Caco-2 (cell line): ENCODE measurements at regions not wholly inside any gene's neighbourhood (a gene's known extent, or its start where the extent isn't known, plus 50 kb on each side); places are given as distances from the start of the nearest gene placed in this dataset.

ENCODE experiments used
- BruUV-seq: library from RNA; stranded (reverse); fragments of 400-500 nt; replicated peaks from 2 replicates; lab custom pipeline; 2021; lab: Mats Ljungman, UMichigan
- CTCF ChIA-PET: fragments of 300-600 bp; sonication (Branson Sonifier 250); formaldehyde crosslinking; loops from one replicate; lab custom pipeline; 2022; ENCODE audit warnings: antibody characterized with exemption; lab: Charles Lee
- POLR2A ChIA-PET: fragments of 300-600 bp; sonication (Branson Sonifier 250); formaldehyde crosslinking; loops from one replicate; lab custom pipeline; 2022; ENCODE audit warnings: antibody characterized with exemption; lab: Charles Lee
- DNase-seq, 2 experiments: peaks; one replicate each; pipeline versions ENCODE4 v3.0.0 to v3.0.0-alpha.2; 2020 to 2022
- H3K27me3 ChIP-seq: replicated peaks from 2 replicates; pipeline ENCODE4 v1.6.0; 2011; ENCODE audit warnings: low read length; ENCODE audit not compliant: control insufficient read depth, insufficient read depth
- H3K36me3 ChIP-seq: 2 replicates; pipeline ENCODE4 v1.5.1; 2011; ENCODE audit warnings: low read length; ENCODE audit not compliant: control insufficient read depth, insufficient read depth
- H3K4me1 ChIP-seq: fragments of 250-450 bp; sonication (Bioruptor Pico); 2 replicates; pipeline ENCODE4 v1.5.1; 2020; ENCODE audit warnings: mild to moderate bottlenecking
- H3K4me3 ChIP-seq: 2 replicates; pipeline ENCODE4 v1.5.1; 2011; ENCODE audit warnings: low read depth, mild to moderate bottlenecking, control low read depth, low read length
- H3K9me3 ChIP-seq: fragments of 250-450 bp; sonication (Bioruptor Pico); 2 replicates; pipeline ENCODE4 v1.5.1; 2020; ENCODE audit warnings: mild to moderate bottlenecking, moderate library complexity
- H3K27ac Mint-ChIP-seq: one replicate; pipeline ENCODE4 v1.8.0; 2022; ENCODE audit warnings: mixed read lengths; ENCODE audit not compliant: unreplicated experiment
- H3K27me3 Mint-ChIP-seq: one replicate; pipeline ENCODE4 v1.8.0; 2022; ENCODE audit warnings: mixed read lengths; ENCODE audit not compliant: insufficient read depth, unreplicated experiment
- H3K36me3 Mint-ChIP-seq: one replicate; pipeline ENCODE4 v1.8.0; 2022; ENCODE audit warnings: mild to moderate bottlenecking, mixed read lengths; ENCODE audit not compliant: insufficient read depth, unreplicated experiment
- H3K4me1 Mint-ChIP-seq: one replicate; pipeline ENCODE4 v1.8.0; 2022; ENCODE audit warnings: low read depth, mixed read lengths; ENCODE audit not compliant: unreplicated experiment
- H3K4me3 Mint-ChIP-seq: one replicate; pipeline ENCODE4 v1.8.0; 2022; ENCODE audit warnings: mild to moderate bottlenecking, moderate library complexity, mixed read lengths; ENCODE audit not compliant: unreplicated experiment
- H3K9me3 Mint-ChIP-seq: one replicate; pipeline ENCODE4 v1.8.0; 2022; ENCODE audit warnings: mixed read lengths; ENCODE audit not compliant: unreplicated experiment
- CTCF ChIP-seq, 2 experiments: fragments of 200-600 bp in 1 of 2; IDR thresholded peaks; 1 replicate in 1 of 2; 2 replicates in 1 of 2; pipeline versions ENCODE4 v1.5.1 to v1.8.0; 2011 to 2022; ENCODE audit warnings: antibody characterized with exemption in 1 of 2, control low read depth in 1 of 2, inconsistent platforms in 1 of 2, low read depth in 1 of 2, low read length in 1 of 2, mild to moderate bottlenecking in 1 of 2, moderate library complexity in 1 of 2; ENCODE audit not compliant: insufficient read depth in 1 of 2, severe bottlenecking in 1 of 2, unreplicated experiment in 1 of 2
- intact Hi-C: fragments of 100-400 bp; cut with micrococcal nuclease; formaldehyde crosslinking; loops from one replicate; pipeline ENCODE4 v1.10.0; 2022; ENCODE audit not compliant: unreplicated experiment

- Mint-ChIP-seq H3K9me3 (no peaks in the 10 kb centered on the region), H3K27me3 (peaks cover 2% of the 10 kb centered on the region), H3K27ac (no peak overlapping the region), H3K4me3 (no peak overlapping the region), H3K36me3 (no peaks in the 10 kb centered on the region), H3K4me1 (no peaks in the 10 kb centered on the region)
- ChIA-PET POLR2A (no interaction called here), CTCF (no interaction called here)
- DNase-seq: no peak
- Histone ChIP-seq H3K9me3 (no peaks in the 10 kb centered on the region), H3K4me3 (no peak overlapping the region), H3K27me3 (no peaks in the 10 kb centered on the region), H3K4me1 (no peaks in the 10 kb centered on the region), H3K36me3 (no peaks in the 10 kb centered on the region)
- TF ChIP-seq CTCF (IDR thresholded peaks at IDR 0.05; ENCODE audit: insufficient read depth in 1 of 2, low read depth in 1 of 2, low read length in 1 of 2, severe bottlenecking in 1 of 2, unreplicated experiment in 1 of 2): no peak
- intact Hi-C loops: no loop called here
- BruUV-seq: no TSS peak
Observed at GRCh38 chr4:20512985-20513384, 187.3 kb upstream of the PACRGL start.

DNA sequence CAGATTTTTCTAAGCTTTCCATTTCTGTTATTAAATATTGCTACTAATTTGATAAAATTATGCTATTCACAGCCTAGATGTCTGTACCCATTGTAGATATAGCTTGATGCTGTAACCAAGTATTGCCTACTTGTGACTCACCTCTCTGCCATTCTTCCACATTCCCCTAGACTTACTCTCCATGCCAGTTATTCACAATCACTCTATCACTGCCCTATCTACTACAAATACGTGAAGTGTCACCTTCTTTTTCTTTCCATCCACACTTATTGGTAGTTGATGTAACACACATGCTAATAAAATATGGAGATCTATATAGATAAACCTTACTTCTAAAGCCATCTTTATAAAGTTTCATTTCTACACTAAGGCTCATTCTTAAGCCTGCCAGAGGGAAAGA is 179.4 kb upstream of the PACRGL start:
- no peak overlapping the region for H3K4me3 ChIP-seq
- no peak overlapping the region for H3K4me3 Mint-ChIP-seq
- H3K27ac Mint-ChIP-seq: no peak overlapping the region
- ChIA-PET CTCF (no interaction called here), POLR2A (no interaction called here)
- intact Hi-C loops: no loop called here
- H3K27me3 ChIP-seq: no peaks in the 10 kb centered on the region
- no peaks in the 10 kb centered on the region for H3K4me1 ChIP-seq
- H3K9me3 ChIP-seq: no peaks in the 10 kb centered on the region
- no peaks in the 10 kb centered on the region for H3K9me3 Mint-ChIP-seq
- DNase-seq: no peak
- no peaks in the 10 kb centered on the region for H3K36me3 ChIP-seq
- H3K4me1 Mint-ChIP-seq: no peaks in the 10 kb centered on the region
- no peaks in the 10 kb centered on the region for H3K36me3 Mint-ChIP-seq
- H3K27me3 Mint-ChIP-seq: peaks cover 8% of the 10 kb centered on the region
- no TSS peak for BruUV-seq
- no peak for TF ChIP-seq CTCF (IDR thresholded peaks at IDR 0.05; ENCODE audit: insufficient read depth in 1 of 2, low read depth in 1 of 2, low read length in 1 of 2, severe bottlenecking in 1 of 2, unreplicated experiment in 1 of 2)

GRCh38 chr4:20528508-20528907 is 171.8 kb upstream of the PACRGL start:
- Histone ChIP-seq H3K9me3 (no peaks in the 10 kb centered on the region), H3K4me3 (no peak overlapping the region), H3K36me3 (no peaks in the 10 kb centered on the region), H3K27me3 (no peaks in the 10 kb centered on the region), H3K4me1 (no peaks in the 10 kb centered on the region)
- Mint-ChIP-seq H3K9me3 (no peaks in the 10 kb centered on the region), H3K27ac (no peak overlapping the region), H3K27me3 (peaks cover 3% of the 10 kb centered on the region), H3K4me1 (no peaks in the 10 kb centered on the region), H3K36me3 (no peaks in the 10 kb centered on the region), H3K4me3 (no peak overlapping the region)
- TF ChIP-seq CTCF (IDR thresholded peaks at IDR 0.05; ENCODE audit: insufficient read depth in 1 of 2, low read depth in 1 of 2, low read length in 1 of 2, severe bottlenecking in 1 of 2, unreplicated experiment in 1 of 2): no peak
- BruUV-seq: no TSS peak
- ChIA-PET CTCF (no interaction called here), POLR2A (no interaction called here)
- DNase-seq: no peak
- intact Hi-C loops: no loop called here
